GM23338 (cell line): ENCODE measurements at regions not wholly inside any gene's neighbourhood (a gene's known extent, or its start where the extent isn't known, plus 50 kb on each side); places are given as distances from the start of the nearest gene placed in this dataset.

Experiments used
- ATAC-seq: fragments of 200-7000 bp; cut with Tn5 transposase; 3 replicates; pipeline ENCODE4 v1.9.1; 2020
- DNase-seq: peaks from one replicate; pipeline ENCODE4 v3.0.0-alpha.2; 2015; ENCODE audit warnings: low spot score
- H2AFZ ChIP-seq: fragments of 200-600 bp; sonication (generic); 2 replicates; pipeline ENCODE4 v1.8.0; 2016; ENCODE audit warnings: antibody characterized with exemption, mild to moderate bottlenecking, moderate library complexity
- H3F3A ChIP-seq: fragments of 200-600 bp; sonication (generic); replicated peaks from 2 replicates; pipeline ENCODE4 v1.8.0; 2017; ENCODE audit warnings: antibody characterized with exemption, mixed run types, low read depth
- H3K27ac ChIP-seq: fragments of 200-600 bp; sonication (generic); 2 replicates; pipeline ENCODE4 v1.6.1; 2016; ENCODE audit warnings: low read depth
- H3K27me3 ChIP-seq: fragments of 200-600 bp; sonication (generic); 2 replicates; pipeline ENCODE4 v1.8.0; 2016; ENCODE audit warnings: mild to moderate bottlenecking, mixed run types, moderate library complexity; ENCODE audit not compliant: insufficient read depth
- H3K36me3 ChIP-seq: fragments of 200-600 bp; sonication (generic); 2 replicates; pipeline ENCODE4 v1.8.0; 2016; ENCODE audit warnings: mild to moderate bottlenecking; ENCODE audit not compliant: insufficient read depth
- H3K4me1 ChIP-seq: fragments of 200-600 bp; sonication (generic); 2 replicates; pipeline ENCODE4 v1.8.0; 2016; ENCODE audit warnings: mild to moderate bottlenecking, moderate library complexity; ENCODE audit not compliant: insufficient read depth
- H3K4me2 ChIP-seq: fragments of 200-600 bp; sonication (generic); 2 replicates; pipeline ENCODE4 v1.7.1; 2017; ENCODE audit warnings: mixed run types
- H3K4me3 ChIP-seq: fragments of 200-600 bp; sonication (generic); 2 replicates; pipeline ENCODE4 v1.6.1; 2016; ENCODE audit warnings: mixed run types
- H3K79me2 ChIP-seq: fragments of 200-600 bp; sonication (generic); replicated peaks from 2 replicates; pipeline ENCODE4 v1.8.0; 2017; ENCODE audit warnings: mild to moderate bottlenecking; ENCODE audit not compliant: insufficient read depth
- H3K9me2 ChIP-seq: fragments of 200-600 bp; sonication (generic); 2 replicates; pipeline ENCODE4 v1.8.0; 2017; ENCODE audit not compliant: insufficient read depth
- H4K20me1 ChIP-seq: fragments of 200-600 bp; sonication (generic); replicated peaks from 2 replicates; pipeline ENCODE4 v1.8.0; 2017; ENCODE audit warnings: mild to moderate bottlenecking; ENCODE audit not compliant: insufficient read depth
- H3K27ac Mint-ChIP-seq: 2 replicates; pipeline ENCODE4 v1.8.0; 2020; ENCODE audit warnings: inconsistent platforms, mild to moderate bottlenecking, moderate library complexity, mixed read lengths
- H3K27me3 Mint-ChIP-seq: 3 replicates; pipeline ENCODE4 v1.8.0; 2022; ENCODE audit warnings: low read depth, mild to moderate bottlenecking, moderate library complexity, mixed read lengths, inconsistent platforms; ENCODE audit not compliant: insufficient read depth, poor library complexity
- H3K36me3 Mint-ChIP-seq: 3 replicates; pipeline ENCODE4 v1.8.0; 2021; ENCODE audit warnings: low read depth, mild to moderate bottlenecking, inconsistent platforms, moderate library complexity, mixed read lengths
- H3K4me1 Mint-ChIP-seq: 3 replicates; pipeline ENCODE4 v1.8.0; 2020; ENCODE audit warnings: mild to moderate bottlenecking, inconsistent platforms, mixed read lengths
- H3K4me3 Mint-ChIP-seq: 3 replicates; pipeline ENCODE4 v1.8.0; 2021; ENCODE audit warnings: moderate library complexity, mild to moderate bottlenecking, inconsistent platforms, mixed read lengths
- H3K9me3 Mint-ChIP-seq: 3 replicates; pipeline ENCODE4 v1.8.0; 2020; ENCODE audit warnings: moderate library complexity, mild to moderate bottlenecking, inconsistent platforms, mixed read lengths
- CREB1 ChIP-seq: fragments of 250-450 bp; sonication (Bioruptor Pico); IDR thresholded peaks from 2 replicates; pipeline ENCODE4 v1.5.0; 2020; ENCODE audit warnings: low read depth, mild to moderate bottlenecking, moderate library complexity
- ETS1 ChIP-seq: IDR thresholded peaks from 2 replicates; pipeline ENCODE4 v1.6.1; 2016; ENCODE audit warnings: antibody characterized with exemption
- EZH2 ChIP-seq: fragments of 200-600 bp; sonication (generic); IDR thresholded peaks from one replicate; pipeline ENCODE4 v1.8.0; 2017; ENCODE audit warnings: antibody characterized with exemption, mild to moderate bottlenecking, low read depth; ENCODE audit not compliant: unreplicated experiment
- EZH2phosphoT487 ChIP-seq: fragments of 200-600 bp; sonication (generic); IDR thresholded peaks from one replicate; pipeline ENCODE4 v1.8.1; 2018; ENCODE audit warnings: antibody characterized with exemption; ENCODE audit not compliant: unreplicated experiment
- POLR2AphosphoS5 ChIP-seq: IDR thresholded peaks from 2 replicates; pipeline ENCODE4 v1.6.1; 2016; ENCODE audit warnings: antibody characterized with exemption, low read depth
- REST ChIP-seq: IDR thresholded peaks from one replicate; pipeline ENCODE4 v1.6.1; 2018; ENCODE audit warnings: antibody characterized with exemption; ENCODE audit not compliant: unreplicated experiment
- STAT1 ChIP-seq: IDR thresholded peaks from one replicate; pipeline ENCODE4 v1.6.1; 2016; ENCODE audit warnings: antibody characterized with exemption; ENCODE audit not compliant: unreplicated experiment
- ZNF114 ChIP-seq: fragments of 250-450 bp; sonication (Bioruptor Pico); IDR thresholded peaks from 2 replicates; pipeline ENCODE4 v1.5.0; 2020; ENCODE audit warnings: mild to moderate bottlenecking, moderate library complexity
- ZNF331 ChIP-seq: fragments of 250-450 bp; sonication (Bioruptor Pico); IDR thresholded peaks from 2 replicates; pipeline ENCODE4 v1.5.0; 2020; ENCODE audit warnings: low read depth, mild to moderate bottlenecking, moderate library complexity
- TF ChIP-seq, protein P1 (sequence below), 2 experiments: fragments of 200-600 bp in 1 of 2; sonication (generic) in 1 of 2; conservative IDR thresholded peaks; 2 replicates each; pipeline versions ENCODE4 v1.5.1 to v1.6.1; 2016 to 2017; ENCODE audit warnings: antibody characterized with exemption in 2 of 2, low read depth in 2 of 2, mild to moderate bottlenecking in 2 of 2, moderate library complexity in 1 of 2

GRCh38 chr1:177351361-177352108 lies 180.8 kb downstream of the BRINP2 start (continued):
- TF ChIP-seq ZNF331 (no peak), ZNF114 (CRISPR knock-in tag) (no peak), REST (no peak), POLR2AphosphoS5 (no peak)
- TF ChIP-seq, protein P1, sequence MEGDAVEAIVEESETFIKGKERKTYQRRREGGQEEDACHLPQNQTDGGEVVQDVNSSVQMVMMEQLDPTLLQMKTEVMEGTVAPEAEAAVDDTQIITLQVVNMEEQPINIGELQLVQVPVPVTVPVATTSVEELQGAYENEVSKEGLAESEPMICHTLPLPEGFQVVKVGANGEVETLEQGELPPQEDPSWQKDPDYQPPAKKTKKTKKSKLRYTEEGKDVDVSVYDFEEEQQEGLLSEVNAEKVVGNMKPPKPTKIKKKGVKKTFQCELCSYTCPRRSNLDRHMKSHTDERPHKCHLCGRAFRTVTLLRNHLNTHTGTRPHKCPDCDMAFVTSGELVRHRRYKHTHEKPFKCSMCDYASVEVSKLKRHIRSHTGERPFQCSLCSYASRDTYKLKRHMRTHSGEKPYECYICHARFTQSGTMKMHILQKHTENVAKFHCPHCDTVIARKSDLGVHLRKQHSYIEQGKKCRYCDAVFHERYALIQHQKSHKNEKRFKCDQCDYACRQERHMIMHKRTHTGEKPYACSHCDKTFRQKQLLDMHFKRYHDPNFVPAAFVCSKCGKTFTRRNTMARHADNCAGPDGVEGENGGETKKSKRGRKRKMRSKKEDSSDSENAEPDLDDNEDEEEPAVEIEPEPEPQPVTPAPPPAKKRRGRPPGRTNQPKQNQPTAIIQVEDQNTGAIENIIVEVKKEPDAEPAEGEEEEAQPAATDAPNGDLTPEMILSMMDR (conservative IDR thresholded peaks at IDR 0.05; ENCODE audit: low read depth in 2 of 2) = no peak

DNA sequence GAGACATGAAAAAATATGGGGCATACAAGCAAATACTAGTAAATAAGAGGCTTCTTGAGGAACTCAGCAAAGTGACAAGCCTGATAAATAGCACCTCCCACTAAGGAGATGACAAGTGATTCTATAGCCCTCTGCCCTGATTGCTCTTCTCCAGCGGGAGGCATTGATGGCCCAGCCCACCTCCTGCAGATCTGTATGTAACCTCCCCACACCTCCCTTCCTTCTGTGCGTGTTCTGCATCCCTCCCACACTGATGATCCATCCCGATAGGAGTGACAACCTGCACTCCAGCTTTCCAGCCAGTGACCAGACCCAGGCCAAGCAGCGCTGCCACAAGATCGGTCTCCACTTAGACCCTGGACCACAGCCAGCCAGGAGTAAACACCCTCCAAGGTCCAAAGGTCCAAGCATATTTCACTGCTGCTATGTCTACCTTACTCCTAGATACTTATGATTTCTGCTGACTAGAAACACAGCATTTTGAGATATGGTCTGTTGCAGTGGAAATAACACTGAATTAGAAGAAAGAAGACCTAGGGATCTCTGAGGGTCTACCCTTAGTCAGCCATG lies 176.1 kb downstream of the BRINP2 start:
- Histone ChIP-seq H3K4me3 (no peak overlapping the region), H3K4me2 (no peak overlapping the region), H3K9me2 (peaks cover 6% of the 10 kb centered on the region; the same call in 1 of the 2 replicates), H3K27me3 (no peaks in the 10 kb centered on the region), H3K36me3 (no peaks in the 10 kb centered on the region), H3K4me1 (0 out of 2 replicates have a peak, but pooled peaks cover 3% of the 10 kb centered on the region), H3F3A (no peaks in the 10 kb centered on the region), H3K79me2 (no peaks in the 10 kb centered on the region), H3K27ac (no peak overlapping the region), H2AFZ (no peak overlapping the region), H4K20me1 (no peaks in the 10 kb centered on the region)
- DNase-seq = no peak
- no peak overlapping the region for H3K4me3 Mint-ChIP-seq
- H3K27me3 Mint-ChIP-seq = peaks cover 4% of the 10 kb centered on the region
- no peaks in the 10 kb centered on the region; the same call in 2 of the 3 replicates for H3K9me3 Mint-ChIP-seq
- H3K27ac Mint-ChIP-seq = no peak overlapping the region
- no peaks in the 10 kb centered on the region for H3K36me3 Mint-ChIP-seq
- H3K4me1 Mint-ChIP-seq = peaks cover 4% of the 10 kb centered on the region; the same call in 2 of the 3 replicates
- no peak for ATAC-seq
- no peak for TF ChIP-seq EZH2phosphoT487
- no peak for TF ChIP-seq EZH2
- no peak for TF ChIP-seq STAT1
- no peak for TF ChIP-seq CREB1 (CRISPR knock-in tag)
- no peak for TF ChIP-seq ETS1
- TF ChIP-seq ZNF114 (CRISPR knock-in tag) = no peak
- TF ChIP-seq, protein P1 (conservative IDR thresholded peaks at IDR 0.05; ENCODE audit: low read depth in 2 of 2) = no peak
